ENCODE measurements at regions not wholly inside any gene's neighbourhood (a gene's known extent, or its start where the extent isn't known, plus 50 kb on each side); places are given as distances from the start of the nearest gene placed in this dataset.

DNA sequence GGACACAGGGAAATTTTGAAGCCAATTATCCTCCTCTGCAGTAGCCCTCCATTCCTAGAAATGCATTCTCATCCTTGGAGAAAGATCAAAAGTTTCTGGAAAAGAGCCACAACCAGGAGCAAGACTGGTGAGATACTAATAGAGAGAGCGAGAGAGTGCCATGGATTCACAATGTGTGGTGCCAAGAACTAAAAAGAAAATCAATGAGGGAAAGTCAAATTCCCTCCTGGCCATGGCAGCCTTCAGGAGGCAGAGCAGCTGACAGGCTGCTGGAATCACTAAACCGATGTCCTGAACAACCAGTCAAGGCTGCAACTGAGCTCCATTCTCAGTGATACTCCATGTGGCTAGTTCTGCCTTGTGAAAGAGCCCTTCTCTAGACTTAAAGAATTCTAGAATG, 561.0 kb downstream of the SOX6 start:
- Mint-ChIP-seq H3K36me3 (ENCODE audit: low read depth) (no peaks in the 10 kb centered on the region), H3K9me3 (no peaks in the 10 kb centered on the region), H3K4me3 (no peak overlapping the region), H3K27ac (no peak overlapping the region), H3K27me3 (ENCODE audit: low read depth) (peaks cover 2% of the 10 kb centered on the region), H3K4me1 (ENCODE audit: low read depth) (peaks cover 2% of the 10 kb centered on the region)
- CTCF ChIA-PET: no interaction called here
- no peak for DNase-seq
- intact Hi-C loops (cut with micrococcal nuclease): no loop called here

DNA sequence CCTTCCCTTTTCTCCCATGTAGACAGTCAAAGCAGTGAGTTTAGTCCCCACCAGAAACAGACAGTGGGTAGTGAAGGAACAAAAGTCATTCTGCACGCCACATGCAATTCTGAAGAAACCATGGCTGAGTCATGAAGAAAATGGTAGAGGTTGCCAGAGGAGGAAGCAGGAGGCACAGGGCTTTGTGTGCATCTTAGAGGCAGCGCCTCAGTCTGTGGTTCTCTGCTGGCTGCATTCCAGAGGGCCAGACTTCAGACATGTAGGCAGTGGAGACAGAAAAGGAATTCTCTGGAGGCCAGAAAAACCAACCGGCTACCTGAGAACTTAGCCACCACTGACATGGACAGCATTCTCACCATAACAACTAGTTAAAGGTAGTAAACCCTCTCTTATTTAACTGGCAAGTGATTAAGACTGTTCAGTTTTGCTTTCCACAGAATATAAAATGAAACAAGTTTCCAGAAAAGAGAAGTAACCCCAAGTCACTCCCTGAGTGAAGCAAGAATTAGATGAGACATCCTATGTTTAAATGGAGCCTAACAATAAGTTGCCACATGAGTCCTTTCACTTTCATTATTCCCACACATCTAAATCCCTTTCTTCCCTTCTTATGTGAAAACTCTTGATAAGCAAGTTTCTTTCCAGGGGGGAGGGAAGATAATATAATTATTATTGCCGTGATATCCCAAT, 556.1 kb downstream of the SOX6 start:
- Mint-ChIP-seq H3K36me3 (ENCODE audit: low read depth) (no peaks in the 10 kb centered on the region), H3K4me1 (ENCODE audit: low read depth) (peaks cover 4% of the 10 kb centered on the region), H3K27me3 (ENCODE audit: low read depth) (no peaks in the 10 kb centered on the region), H3K9me3 (no peaks in the 10 kb centered on the region), H3K27ac (no peak overlapping the region), H3K4me3 (no peak overlapping the region)
- no peak for DNase-seq
- intact Hi-C loops (cut with micrococcal nuclease): no loop called here
- CTCF ChIA-PET: no interaction called here

DNA sequence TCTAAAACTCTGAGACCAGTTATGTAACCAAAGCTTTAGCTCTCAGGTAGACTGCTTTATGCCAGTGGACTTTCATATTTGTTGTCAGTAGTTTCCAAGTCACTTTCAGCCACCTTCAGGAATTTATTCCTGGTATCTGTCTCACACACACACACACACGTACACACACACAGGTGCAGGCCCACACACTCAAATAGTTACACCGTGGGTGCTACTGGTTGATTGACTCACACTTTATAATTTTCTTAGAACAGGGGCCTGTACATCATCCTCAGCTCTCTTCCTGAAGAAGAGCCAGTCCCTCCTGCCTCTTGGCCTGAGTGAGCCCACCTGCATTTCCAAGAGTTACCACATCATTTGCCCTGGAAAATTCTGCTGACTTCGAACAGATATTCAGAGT, 555.2 kb downstream of the SOX6 start:
- peaks cover 4% of the 10 kb centered on the region for H3K4me1 Mint-ChIP-seq (ENCODE audit: low read depth)

DNA sequence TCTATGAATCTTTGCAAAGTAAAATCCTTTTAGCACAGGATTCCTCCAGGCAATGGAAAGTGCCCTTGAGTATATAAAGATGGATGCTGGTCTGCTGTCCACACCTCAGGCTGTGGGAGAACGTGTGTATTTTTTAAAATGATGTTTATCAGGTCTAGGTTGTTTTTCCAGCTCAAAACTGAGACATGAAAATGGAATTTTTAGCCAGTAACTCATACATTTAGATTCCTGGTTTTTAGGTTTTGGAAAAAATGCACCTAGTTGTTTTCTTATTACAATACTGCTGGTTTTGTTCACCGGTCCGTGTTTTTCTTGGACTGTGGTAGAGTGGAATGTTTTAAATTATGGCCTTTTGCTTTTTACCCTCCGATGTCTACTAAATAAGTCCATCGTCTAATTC, 554.7 kb downstream of the SOX6 start:
- Mint-ChIP-seq H3K27me3 (ENCODE audit: low read depth) (no peaks in the 10 kb centered on the region), H3K9me3 (no peaks in the 10 kb centered on the region), H3K4me3 (no peak overlapping the region), H3K4me1 (ENCODE audit: low read depth) (peaks cover 4% of the 10 kb centered on the region), H3K27ac (no peak overlapping the region), H3K36me3 (ENCODE audit: low read depth) (no peaks in the 10 kb centered on the region)
- no peak for DNase-seq
- intact Hi-C loops (cut with micrococcal nuclease): no loop called here
- CTCF ChIA-PET: interaction anchor here (0.6 kb wide), 1 partner anchor 390 kb away, joined by 3 read pairs; no protein-coding TSS in a partner anchor

More for the DNA sequence above, 555.2 kb downstream of the SOX6 start:
- Mint-ChIP-seq H3K27ac (no peak overlapping the region), H3K36me3 (ENCODE audit: low read depth) (no peaks in the 10 kb centered on the region), H3K27me3 (ENCODE audit: low read depth) (no peaks in the 10 kb centered on the region), H3K9me3 (no peaks in the 10 kb centered on the region), H3K4me3 (no peak overlapping the region)
- CTCF ChIA-PET: interaction anchor here (0.6 kb wide), 1 partner anchor 391 kb away, joined by 3 read pairs; no protein-coding TSS in a partner anchor
- no peak for DNase-seq
- intact Hi-C loops (cut with micrococcal nuclease): no loop called here

DNA sequence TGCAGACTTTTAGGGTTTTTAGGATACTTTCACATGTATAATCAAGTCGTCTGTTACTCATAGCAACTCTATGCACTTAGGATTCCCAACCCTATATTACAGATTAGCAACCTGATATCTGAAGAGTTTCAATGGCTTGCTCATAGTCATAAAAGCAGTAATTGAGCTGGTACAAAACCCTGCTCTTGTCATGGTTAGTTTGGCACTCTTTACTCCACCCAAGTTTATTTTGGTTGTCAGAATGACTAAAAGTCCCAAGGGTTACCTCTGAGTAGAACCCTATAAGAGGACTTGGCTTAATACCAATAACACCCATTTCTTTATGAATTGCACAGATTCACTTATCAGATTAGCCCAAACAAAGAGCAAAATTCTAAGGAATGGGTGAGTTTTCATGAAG, 550.6 kb downstream of the SOX6 start:
- H3K36me3 Mint-ChIP-seq (ENCODE audit: low read depth): no peaks in the 10 kb centered on the region
- H3K4me1 Mint-ChIP-seq (ENCODE audit: low read depth): peaks cover 2% of the 10 kb centered on the region

DNA sequence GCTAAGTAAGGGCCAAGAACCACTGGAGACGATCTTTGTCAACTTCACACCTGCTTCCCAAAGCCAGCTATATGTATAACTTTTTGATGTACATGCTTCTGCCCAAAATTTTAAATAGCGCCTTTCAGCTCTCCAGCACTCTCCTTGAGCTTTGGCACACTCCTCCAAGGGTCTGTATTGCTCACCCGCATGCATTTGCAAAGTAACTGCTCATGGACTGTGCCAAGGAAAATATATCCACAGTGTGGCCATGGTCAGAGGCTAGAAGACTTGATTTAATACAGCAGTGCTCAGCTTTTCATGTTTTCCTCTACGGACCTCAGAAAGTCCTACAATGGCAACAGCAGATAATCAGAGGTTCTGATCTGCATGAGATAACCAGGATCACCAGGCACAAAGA, 550.1 kb downstream of the SOX6 start:
- DNase-seq: no peak
- CTCF ChIA-PET: no interaction called here
- Mint-ChIP-seq H3K27me3 (ENCODE audit: low read depth) (no peaks in the 10 kb centered on the region), H3K4me1 (ENCODE audit: low read depth) (no peaks in the 10 kb centered on the region), H3K36me3 (ENCODE audit: low read depth) (no peaks in the 10 kb centered on the region), H3K9me3 (no peaks in the 10 kb centered on the region), H3K4me3 (no peak overlapping the region), H3K27ac (no peak overlapping the region)
- intact Hi-C loops (cut with micrococcal nuclease): no loop called here

More for the DNA sequence above, 550.6 kb downstream of the SOX6 start:
- H3K9me3 Mint-ChIP-seq: no peaks in the 10 kb centered on the region
- intact Hi-C loops (cut with micrococcal nuclease): no loop called here
- no peak overlapping the region for H3K4me3 Mint-ChIP-seq
- no peak overlapping the region for H3K27ac Mint-ChIP-seq
- H3K27me3 Mint-ChIP-seq (ENCODE audit: low read depth): no peaks in the 10 kb centered on the region
- CTCF ChIA-PET: no interaction called here
- no peak for DNase-seq

DNA sequence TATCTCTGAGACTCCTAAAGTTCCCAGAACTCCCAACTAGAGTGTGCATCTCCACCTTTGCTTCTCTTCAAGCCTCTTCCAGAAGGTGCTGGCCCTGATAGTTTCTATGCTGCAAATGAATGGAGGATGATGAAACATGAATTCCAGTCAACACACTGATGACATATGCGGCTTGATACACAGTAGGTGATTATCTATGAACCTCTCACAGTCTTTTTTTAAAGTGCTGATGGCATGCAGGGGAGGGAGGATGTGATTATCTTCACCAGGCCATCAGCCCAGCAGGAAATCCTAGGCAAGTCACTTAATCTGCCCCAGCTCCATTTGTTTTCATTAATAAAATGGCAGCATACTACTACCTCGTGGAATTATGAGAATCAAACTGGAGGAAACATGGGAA, 548.5 kb downstream of the SOX6 start:
- Mint-ChIP-seq H3K4me1 (ENCODE audit: low read depth) (no peaks in the 10 kb centered on the region), H3K4me3 (no peak overlapping the region), H3K27me3 (ENCODE audit: low read depth) (no peaks in the 10 kb centered on the region), H3K36me3 (ENCODE audit: low read depth) (no peaks in the 10 kb centered on the region), H3K9me3 (no peaks in the 10 kb centered on the region), H3K27ac (no peak overlapping the region)
- CTCF ChIA-PET: no interaction called here
- no peak for DNase-seq
- intact Hi-C loops (cut with micrococcal nuclease): no loop called here

DNA sequence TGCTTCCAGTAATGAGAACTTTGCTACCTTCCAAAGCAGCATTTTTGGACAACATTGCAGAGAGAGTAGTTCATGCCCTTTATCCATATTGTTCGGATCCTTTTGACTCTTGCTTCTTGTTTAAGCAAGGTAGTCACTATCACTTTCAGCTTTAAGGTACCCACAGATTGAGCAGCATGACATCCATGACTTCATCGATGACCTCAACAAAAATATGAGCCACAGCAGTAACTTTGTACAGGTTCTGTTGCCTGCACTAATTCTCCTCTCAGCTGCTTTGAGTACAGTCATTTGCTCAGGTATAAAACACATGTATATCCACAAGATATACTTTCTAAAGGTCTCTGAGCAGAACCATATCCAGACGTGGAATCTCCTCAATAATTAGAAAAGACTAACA, 546.3 kb downstream of the SOX6 start:
- no peak overlapping the region for H3K4me3 Mint-ChIP-seq
- H3K27me3 Mint-ChIP-seq (ENCODE audit: low read depth): peaks cover 3% of the 10 kb centered on the region
- H3K4me1 Mint-ChIP-seq (ENCODE audit: low read depth): no peaks in the 10 kb centered on the region
- H3K9me3 Mint-ChIP-seq: peaks cover 3% of the 10 kb centered on the region
- H3K36me3 Mint-ChIP-seq (ENCODE audit: low read depth): no peaks in the 10 kb centered on the region
- intact Hi-C loops (cut with micrococcal nuclease): no loop called here
- no peak overlapping the region for H3K27ac Mint-ChIP-seq
- DNase-seq: no peak
- CTCF ChIA-PET: no interaction called here

DNA sequence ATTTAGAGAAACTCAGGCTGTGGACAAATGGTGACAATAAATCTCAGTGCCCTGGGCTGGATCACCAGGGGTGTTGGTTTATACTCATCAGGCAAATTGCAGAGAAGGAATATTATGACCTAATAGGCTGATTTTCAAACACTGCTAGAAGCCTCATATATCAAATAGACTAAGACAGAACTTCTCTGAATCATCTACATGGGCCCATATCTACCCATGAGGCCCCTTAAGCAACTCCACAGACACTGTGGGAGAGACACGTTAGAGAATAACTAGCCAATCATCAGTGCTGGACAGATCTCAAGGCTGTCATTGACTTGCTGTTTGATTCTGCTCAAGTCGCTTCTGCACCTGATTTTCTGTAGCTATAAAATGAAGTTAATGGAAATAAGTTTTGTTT, 545.8 kb downstream of the SOX6 start:
- Mint-ChIP-seq H3K9me3 (peaks cover 4% of the 10 kb centered on the region), H3K27me3 (ENCODE audit: low read depth) (peaks cover 3% of the 10 kb centered on the region), H3K4me3 (no peak overlapping the region), H3K36me3 (ENCODE audit: low read depth) (no peaks in the 10 kb centered on the region), H3K4me1 (ENCODE audit: low read depth) (no peaks in the 10 kb centered on the region), H3K27ac (no peak overlapping the region)
- intact Hi-C loops (cut with micrococcal nuclease): no loop called here
- DNase-seq: no peak
- CTCF ChIA-PET: no interaction called here

DNA sequence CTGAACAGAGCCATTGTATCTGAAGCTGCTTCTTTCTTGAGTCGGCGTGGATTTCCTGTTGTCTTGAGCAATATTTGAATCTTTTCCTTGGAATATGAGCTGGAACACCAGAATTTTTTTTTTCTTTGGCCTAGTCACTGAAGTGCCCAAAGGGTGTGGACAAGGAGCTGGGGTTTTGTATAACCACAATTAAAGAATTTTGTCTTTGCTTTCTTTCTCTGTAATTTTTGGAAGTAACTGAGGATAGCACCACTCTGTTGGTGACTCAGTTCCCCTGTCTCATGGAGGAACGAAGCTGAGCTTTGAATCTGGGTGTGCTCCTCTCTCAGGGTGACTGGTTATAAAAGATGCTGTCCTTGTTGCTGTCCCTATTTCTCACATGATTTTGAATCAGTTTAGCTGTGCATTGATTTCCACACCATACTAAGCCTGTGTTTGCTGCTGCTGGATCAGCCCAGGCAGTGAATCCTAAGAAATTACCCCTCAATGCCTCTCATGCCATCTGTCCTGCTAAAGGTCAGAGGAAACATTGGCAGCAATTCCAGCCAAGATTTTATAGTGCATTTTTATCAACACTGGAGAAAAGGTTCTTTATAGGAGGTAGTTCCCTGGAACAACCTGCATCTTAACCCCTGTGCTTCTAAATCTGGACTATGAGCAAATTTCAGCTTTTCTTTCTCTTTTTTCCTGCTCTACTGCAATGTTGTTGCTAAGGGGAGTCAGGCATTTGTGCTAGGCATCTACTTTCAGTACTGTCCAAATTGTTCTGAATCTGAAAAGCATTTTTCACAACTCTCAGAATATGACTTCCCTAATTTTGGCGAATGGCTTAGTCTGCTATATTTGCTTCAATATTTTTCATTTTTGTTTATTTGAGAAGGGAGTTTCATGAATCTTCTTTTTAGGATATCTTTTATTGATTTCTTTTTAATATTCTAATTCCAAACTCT, 540.8 kb downstream of the SOX6 start:
- intact Hi-C loops (cut with micrococcal nuclease): no loop called here
- H3K9me3 Mint-ChIP-seq: peaks cover 4% of the 10 kb centered on the region
- DNase-seq: no peak
- CTCF ChIA-PET: interaction anchor here (0.8 kb wide), 1 partner anchor 23 kb away, joined by 3 read pairs; no protein-coding TSS in a partner anchor
- H3K27me3 Mint-ChIP-seq (ENCODE audit: low read depth): peaks cover 19% of the 10 kb centered on the region
- H3K27ac Mint-ChIP-seq: no peak overlapping the region
- no peaks in the 10 kb centered on the region for H3K36me3 Mint-ChIP-seq (ENCODE audit: low read depth)
- no peak overlapping the region for H3K4me3 Mint-ChIP-seq
- H3K4me1 Mint-ChIP-seq (ENCODE audit: low read depth): no peaks in the 10 kb centered on the region

DNA sequence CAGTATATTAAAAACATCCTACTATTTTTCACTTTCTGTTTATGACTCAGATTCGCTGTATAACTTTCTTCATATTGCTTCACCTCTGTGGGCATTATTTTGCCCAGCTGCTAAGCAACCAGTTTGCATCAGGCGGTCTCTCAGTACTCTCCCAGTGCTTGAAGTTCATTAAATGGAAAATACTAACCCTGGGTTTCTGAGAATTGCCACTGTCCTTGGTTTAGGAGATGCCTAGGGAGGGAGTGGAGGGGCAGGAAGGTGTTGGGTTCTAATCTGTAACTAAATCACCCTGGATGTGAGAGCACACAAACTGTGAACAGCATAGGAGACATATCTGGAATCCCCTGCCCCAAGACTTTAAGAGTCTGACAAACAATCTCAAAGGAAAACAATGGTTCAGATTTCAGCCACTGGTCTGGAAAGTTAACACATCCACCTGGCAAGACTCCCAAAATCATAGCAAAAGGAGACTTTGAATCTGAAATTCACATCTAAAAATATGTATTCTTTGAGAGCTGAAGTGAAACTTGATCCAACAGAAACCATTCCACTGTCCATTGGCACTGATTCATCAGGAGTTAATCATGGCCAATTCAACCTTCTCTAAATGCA, 540.0 kb downstream of the SOX6 start:
- intact Hi-C loops (cut with micrococcal nuclease): no loop called here
- no peak for DNase-seq
- H3K36me3 Mint-ChIP-seq (ENCODE audit: low read depth): no peaks in the 10 kb centered on the region
- peaks cover 19% of the 10 kb centered on the region for H3K27me3 Mint-ChIP-seq (ENCODE audit: low read depth)
- H3K9me3 Mint-ChIP-seq: peaks cover 6% of the 10 kb centered on the region
- CTCF ChIA-PET: no interaction called here
- H3K4me3 Mint-ChIP-seq: no peak overlapping the region
- no peak overlapping the region for H3K27ac Mint-ChIP-seq
- H3K4me1 Mint-ChIP-seq (ENCODE audit: low read depth): no peaks in the 10 kb centered on the region

DNA sequence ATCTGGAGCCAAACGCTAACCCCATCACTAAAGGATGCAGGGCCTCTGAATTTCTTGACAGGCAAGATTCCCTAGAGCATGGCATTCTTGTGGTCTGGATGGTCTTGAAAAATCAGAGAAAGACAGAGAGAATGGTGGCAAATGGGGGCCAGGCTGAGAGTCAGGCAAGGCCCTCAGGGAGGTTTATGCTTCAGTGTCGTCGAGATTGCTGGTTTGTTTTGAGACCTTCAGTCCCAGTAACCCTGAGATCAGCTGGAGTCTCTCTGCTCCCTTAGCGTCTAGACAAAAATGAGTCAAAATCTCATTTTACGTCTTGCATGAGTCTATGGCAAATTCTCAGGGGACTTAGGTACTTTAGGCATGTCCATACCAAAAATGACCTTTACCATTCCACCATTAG, 539.3 kb downstream of the SOX6 start:
- CTCF ChIA-PET: no interaction called here
- no peak for DNase-seq
- Mint-ChIP-seq H3K4me1 (ENCODE audit: low read depth) (no peaks in the 10 kb centered on the region), H3K36me3 (ENCODE audit: low read depth) (no peaks in the 10 kb centered on the region), H3K9me3 (peaks cover 6% of the 10 kb centered on the region), H3K27ac (no peak overlapping the region), H3K4me3 (no peak overlapping the region), H3K27me3 (ENCODE audit: low read depth) (peaks cover 19% of the 10 kb centered on the region)
- intact Hi-C loops (cut with micrococcal nuclease): no loop called here
